Activated CD8-positive, alpha-beta memory T cell treated with anti-CD3 and anti-CD28 coated beads, Interleukin-2, amount 10 ng/mL, durations not matched to agents 7 days and 5 days (primary cell): ENCODE measurements at regions not wholly inside any gene's neighbourhood (a gene's known extent, or its start where the extent isn't known, plus 50 kb on each side); places are given as distances from the start of the nearest gene placed in this dataset.

Experiments used
- ATAC-seq: fragments of 150-1000 bp; cut with Tn5 transposase; one replicate; pipeline ENCODE4 v1.10.0; 2021; ENCODE audit warnings: moderate library complexity
- CTCF ChIA-PET: fragments of 350-600 bp; sonication (Branson Sonifier 250); formaldehyde crosslinking; loops from one replicate; lab custom pipeline; 2021; ENCODE audit warnings: antibody characterized with exemption; lab: Charles Lee
- DNase-seq: peaks from one replicate; pipeline ENCODE4 v3.0.0-alpha.2; 2020
- H3K27ac Mint-ChIP-seq: one replicate; pipeline ENCODE4 v1.8.0; 2021; ENCODE audit warnings: mild to moderate bottlenecking, mixed read lengths
- H3K27me3 Mint-ChIP-seq: one replicate; pipeline ENCODE4 v1.8.0; 2021; ENCODE audit warnings: mixed read lengths
- H3K36me3 Mint-ChIP-seq: one replicate; pipeline ENCODE4 v1.8.0; 2021; ENCODE audit warnings: mild to moderate bottlenecking, mixed read lengths
- H3K4me1 Mint-ChIP-seq: one replicate; pipeline ENCODE4 v1.8.0; 2021; ENCODE audit warnings: mixed read lengths
- H3K4me3 Mint-ChIP-seq: one replicate; pipeline ENCODE4 v1.8.0; 2021; ENCODE audit warnings: mild to moderate bottlenecking, moderate library complexity, mixed read lengths
- H3K9me3 Mint-ChIP-seq: one replicate; pipeline ENCODE4 v1.8.0; 2022; ENCODE audit warnings: low read depth, mixed read lengths

GRCh38 chr9:134981829-134982228, 64.1 kb upstream of the FCN1 start:
- DNase-seq (no peak), ATAC-seq (no peak)
- peaks cover 2% of the 10 kb centered on the region for H3K9me3 Mint-ChIP-seq
- H3K4me3 Mint-ChIP-seq, result no peak overlapping the region
- H3K4me1 Mint-ChIP-seq, result no peaks in the 10 kb centered on the region
- no peaks in the 10 kb centered on the region for H3K27me3 Mint-ChIP-seq
- H3K36me3 Mint-ChIP-seq, result no peaks in the 10 kb centered on the region
- CTCF ChIA-PET, result no interaction called here
- H3K27ac Mint-ChIP-seq, result no peak overlapping the region

DNA sequence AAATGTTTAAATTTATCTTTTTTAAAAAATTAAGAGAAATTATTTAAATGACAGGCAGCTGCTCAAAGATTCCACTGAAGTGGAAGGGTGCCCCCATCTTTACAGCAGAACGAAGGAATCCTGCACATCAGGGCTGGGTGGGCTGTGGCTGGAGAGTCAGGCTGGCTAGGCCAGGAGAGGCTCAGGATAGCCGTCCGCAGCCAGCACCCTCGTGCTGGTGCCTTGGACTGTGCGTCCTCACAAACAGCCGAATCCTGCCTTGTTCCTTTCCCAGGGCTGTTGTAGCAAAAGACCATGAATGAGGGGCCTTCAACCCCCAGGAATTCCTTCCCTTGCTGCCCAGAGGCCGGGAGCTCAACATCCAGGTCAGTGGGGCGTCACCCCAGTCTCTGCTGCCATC, 64.6 kb upstream of the FCN1 start:
- no peak for DNase-seq
- CTCF ChIA-PET, result no interaction called here
- Mint-ChIP-seq H3K27me3 (no peaks in the 10 kb centered on the region), H3K27ac (no peak overlapping the region), H3K36me3 (peaks cover 1% of the 10 kb centered on the region), H3K4me1 (no peaks in the 10 kb centered on the region), H3K4me3 (no peak overlapping the region), H3K9me3 (peaks cover 5% of the 10 kb centered on the region)
- no peak for ATAC-seq

- CTCF ChIA-PET, result no interaction called here
- no peak for ATAC-seq
- Mint-ChIP-seq H3K36me3 (peaks cover 1% of the 10 kb centered on the region), H3K27ac (no peak overlapping the region), H3K4me3 (no peak overlapping the region), H3K4me1 (no peaks in the 10 kb centered on the region), H3K9me3 (peaks cover 6% of the 10 kb centered on the region), H3K27me3 (no peaks in the 10 kb centered on the region)
- no peak for DNase-seq
These were observed 65.4 kb upstream of the FCN1 start for GRCh38 chr9:134983074-134983473.

GRCh38 chr9:134983506-134984371, 66.0 kb upstream of the FCN1 start:
- ATAC-seq (no peak), DNase-seq (no peak)
- peaks cover 6% of the 10 kb centered on the region for H3K9me3 Mint-ChIP-seq
- no peaks in the 10 kb centered on the region for H3K27me3 Mint-ChIP-seq
- no peaks in the 10 kb centered on the region for H3K4me1 Mint-ChIP-seq
- no peak overlapping the region for H3K4me3 Mint-ChIP-seq
- CTCF ChIA-PET, result no interaction called here
- peaks cover 1% of the 10 kb centered on the region for H3K36me3 Mint-ChIP-seq
- no peak overlapping the region for H3K27ac Mint-ChIP-seq

DNA sequence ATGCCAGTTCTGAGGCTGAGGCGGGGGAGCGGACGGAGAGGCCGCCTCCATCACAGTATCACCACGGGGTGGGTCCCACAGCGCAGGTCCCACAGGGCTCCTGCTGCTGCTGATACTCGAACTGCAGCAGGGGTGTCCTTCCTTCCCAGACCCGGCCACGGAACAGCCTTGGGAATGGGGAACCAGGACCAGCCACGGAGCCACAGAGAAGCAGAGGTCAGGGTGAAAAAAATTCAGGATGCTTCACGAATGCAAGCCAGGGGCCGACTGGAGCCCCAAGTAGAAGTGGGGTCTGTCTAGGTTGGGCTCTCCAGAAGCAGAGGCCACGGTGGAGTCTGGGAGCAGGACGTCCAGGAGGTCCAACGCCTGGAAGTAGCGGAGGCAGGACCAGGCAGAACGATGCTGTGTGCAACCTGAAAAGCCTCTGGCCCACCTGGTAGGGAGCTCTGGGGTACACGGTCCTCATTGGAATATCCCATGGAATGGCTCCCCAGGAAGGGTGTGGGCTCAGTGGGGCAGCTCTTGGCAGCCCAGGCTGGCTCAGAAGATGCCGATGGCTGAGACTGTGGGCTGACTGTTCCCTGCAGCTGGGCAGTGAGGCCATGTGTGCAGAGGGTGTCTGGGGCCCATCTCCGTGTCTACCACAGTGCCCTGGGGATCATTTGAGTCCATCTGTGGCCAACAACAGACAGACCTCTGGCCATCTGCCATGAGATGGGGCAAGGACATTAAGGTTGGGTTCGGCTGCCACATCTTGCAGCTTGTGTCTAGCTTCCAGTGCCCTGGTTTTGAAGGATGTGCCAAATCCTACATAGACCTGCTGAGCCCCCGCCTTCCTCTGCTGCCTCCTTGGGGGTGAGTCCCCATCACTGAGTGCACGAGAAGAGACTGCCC, 66.9 kb upstream of the FCN1 start:
- Mint-ChIP-seq H3K36me3 (peaks cover 1% of the 10 kb centered on the region), H3K9me3 (peaks cover 6% of the 10 kb centered on the region), H3K27me3 (no peaks in the 10 kb centered on the region), H3K4me1 (no peaks in the 10 kb centered on the region), H3K4me3 (no peak overlapping the region), H3K27ac (no peak overlapping the region)
- CTCF ChIA-PET, result no interaction called here
- no peak for ATAC-seq
- no peak for DNase-seq

GRCh38 chr9:134985451-134985850, 67.7 kb upstream of the FCN1 start:
- Mint-ChIP-seq H3K4me3 (no peak overlapping the region), H3K27ac (no peak overlapping the region), H3K9me3 (peaks cover 6% of the 10 kb centered on the region), H3K27me3 (no peaks in the 10 kb centered on the region), H3K36me3 (peaks cover 1% of the 10 kb centered on the region), H3K4me1 (no peaks in the 10 kb centered on the region)
- DNase-seq (no peak), ATAC-seq (no peak)
- CTCF ChIA-PET, result no interaction called here

DNA sequence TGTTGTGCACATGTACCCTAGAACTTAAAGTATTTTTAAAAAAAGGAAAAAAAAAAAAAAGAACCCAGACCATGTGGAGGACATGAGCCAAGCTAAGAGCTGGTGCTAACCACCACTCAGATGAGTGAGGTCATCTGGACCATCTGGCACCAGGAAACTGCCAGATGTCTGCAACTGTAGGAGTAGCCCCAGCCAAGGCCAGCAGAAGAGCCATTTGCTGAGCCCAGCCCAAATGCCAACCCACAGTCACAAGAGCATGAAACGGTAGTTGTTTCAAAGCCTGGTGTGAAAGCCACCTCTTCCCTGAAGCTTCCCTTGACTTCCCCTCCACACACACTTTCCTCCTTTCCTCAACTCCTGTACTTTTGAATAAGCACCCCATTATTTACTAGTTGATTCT, 69.2 kb upstream of the FCN1 start:
- Mint-ChIP-seq H3K27ac (no peak overlapping the region), H3K4me3 (no peak overlapping the region), H3K9me3 (peaks cover 6% of the 10 kb centered on the region), H3K4me1 (no peaks in the 10 kb centered on the region), H3K36me3 (peaks cover 1% of the 10 kb centered on the region), H3K27me3 (no peaks in the 10 kb centered on the region)
- ATAC-seq (no peak), DNase-seq (no peak)
- CTCF ChIA-PET, result no interaction called here

- ATAC-seq (no peak), DNase-seq (no peak)
- no peaks in the 10 kb centered on the region for H3K27me3 Mint-ChIP-seq
- CTCF ChIA-PET, result no interaction called here
- no peaks in the 10 kb centered on the region for H3K4me1 Mint-ChIP-seq
- no peak overlapping the region for H3K27ac Mint-ChIP-seq
- H3K9me3 Mint-ChIP-seq, result peaks cover 6% of the 10 kb centered on the region
- no peak overlapping the region for H3K4me3 Mint-ChIP-seq
- H3K36me3 Mint-ChIP-seq, result peaks cover 1% of the 10 kb centered on the region
These were observed 69.7 kb upstream of the FCN1 start for GRCh38 chr9:134987376-134987775.

DNA sequence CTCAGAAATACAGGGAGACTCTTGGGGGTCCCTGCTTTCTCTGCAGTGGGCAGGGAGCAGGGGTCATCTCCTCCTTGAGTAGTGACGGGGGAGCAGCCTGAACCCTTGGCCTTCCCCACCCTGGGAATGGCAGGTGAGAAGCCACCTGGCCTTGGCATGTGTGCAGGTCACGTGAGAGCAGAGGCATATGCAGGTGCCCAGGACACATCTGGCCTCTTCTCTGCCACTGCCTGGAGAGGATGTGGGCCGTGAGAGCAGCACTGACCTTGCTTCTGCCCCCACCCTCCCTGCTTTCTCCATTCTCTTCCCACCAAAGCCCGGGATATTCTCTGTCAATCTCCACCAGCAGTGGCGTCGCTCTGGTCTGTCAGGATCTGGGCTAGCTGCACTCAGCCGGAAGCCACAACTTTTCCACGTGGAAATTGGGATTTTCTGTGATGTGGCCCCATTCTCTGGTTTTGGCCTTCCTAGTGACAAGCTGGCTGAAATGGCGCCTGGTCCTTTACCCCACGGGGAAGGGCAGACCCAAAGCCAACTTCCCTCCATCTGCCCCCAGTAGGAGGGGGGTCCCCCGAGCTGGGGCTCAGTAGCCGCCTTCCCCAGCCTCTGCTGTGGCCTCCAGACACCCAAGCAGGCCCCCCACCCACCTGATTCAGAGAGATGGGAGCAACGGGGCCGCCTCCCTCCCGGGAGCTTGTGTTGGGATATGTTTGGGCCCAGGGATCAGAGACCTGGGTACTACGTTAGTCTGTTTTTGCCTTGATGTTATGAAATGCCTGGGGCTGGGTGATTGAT, 70.4 kb upstream of the FCN1 start:
- CTCF ChIA-PET, result no interaction called here
- Mint-ChIP-seq H3K4me1 (no peaks in the 10 kb centered on the region), H3K27ac (no peak overlapping the region), H3K9me3 (peaks cover 6% of the 10 kb centered on the region), H3K36me3 (peaks cover 1% of the 10 kb centered on the region), H3K27me3 (no peaks in the 10 kb centered on the region), H3K4me3 (no peak overlapping the region)
- DNase-seq, result no peak
- ATAC-seq, result no peak

- ATAC-seq (no peak), DNase-seq (no peak)
- peaks cover 1% of the 10 kb centered on the region for H3K36me3 Mint-ChIP-seq
- H3K4me3 Mint-ChIP-seq, result no peak overlapping the region
- no peak overlapping the region for H3K27ac Mint-ChIP-seq
- no peaks in the 10 kb centered on the region for H3K4me1 Mint-ChIP-seq
- H3K27me3 Mint-ChIP-seq, result no peaks in the 10 kb centered on the region
- peaks cover 6% of the 10 kb centered on the region for H3K9me3 Mint-ChIP-seq
- CTCF ChIA-PET, result no interaction called here
These were observed 71.0 kb upstream of the FCN1 start for GRCh38 chr9:134988706-134989105.

- H3K9me3 Mint-ChIP-seq, result peaks cover 6% of the 10 kb centered on the region
- H3K4me1 Mint-ChIP-seq, result no peaks in the 10 kb centered on the region
- CTCF ChIA-PET, result no interaction called here
- peaks cover 1% of the 10 kb centered on the region for H3K36me3 Mint-ChIP-seq
- H3K27me3 Mint-ChIP-seq, result no peaks in the 10 kb centered on the region
- DNase-seq (no peak), ATAC-seq (no peak)
- H3K4me3 Mint-ChIP-seq, result no peak overlapping the region
- no peak overlapping the region for H3K27ac Mint-ChIP-seq
These were observed 71.7 kb upstream of the FCN1 start for GRCh38 chr9:134989206-134990065.

DNA sequence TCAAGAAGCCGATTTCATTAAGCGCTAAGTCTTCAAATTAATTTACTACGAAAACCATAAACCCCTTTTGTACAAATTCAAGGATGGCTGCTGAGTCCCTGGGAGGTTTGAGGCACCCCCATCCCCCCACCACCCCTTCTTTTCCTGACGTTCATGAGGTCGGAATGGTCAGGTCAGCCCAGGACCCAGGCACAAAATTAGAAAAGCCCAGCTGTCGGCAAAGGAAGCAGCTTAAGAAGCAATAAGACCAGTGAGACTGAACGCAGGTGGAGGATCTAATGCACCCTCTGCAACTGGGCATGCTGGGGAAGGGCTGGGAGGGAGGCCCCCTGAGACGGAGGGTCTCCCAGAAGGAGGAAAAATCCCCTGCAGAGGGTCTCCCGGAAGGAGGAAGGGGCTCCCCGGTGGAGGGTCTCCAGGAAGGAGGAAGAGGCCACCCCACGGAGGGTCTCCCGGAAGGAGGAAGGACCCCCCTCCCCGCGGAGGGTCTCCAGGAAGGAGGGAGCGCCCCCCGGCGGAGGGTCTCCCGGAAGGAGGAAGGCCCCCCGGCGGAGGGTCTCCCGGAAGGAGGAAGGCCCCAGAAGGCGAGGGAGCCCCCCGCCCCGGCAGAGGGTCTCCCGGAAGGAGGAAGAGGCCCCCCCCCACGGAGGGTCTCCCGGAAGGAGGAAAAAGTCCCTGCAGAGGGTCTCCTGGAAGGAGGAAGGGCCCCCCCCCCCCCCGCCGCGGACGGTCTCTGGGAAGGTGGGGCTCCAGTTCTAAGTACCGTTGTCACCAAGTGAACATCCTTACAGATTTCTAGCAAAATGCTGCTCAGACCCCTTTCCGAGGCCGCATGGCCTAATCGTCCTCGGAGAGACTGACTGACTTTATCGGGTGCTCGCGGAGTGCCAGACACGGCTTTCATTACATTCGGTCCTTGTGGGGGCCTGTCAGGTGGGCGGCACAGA, 74.4 kb upstream of the FCN1 start:
- ATAC-seq (no peak), DNase-seq (no peak)
- CTCF ChIA-PET, result no interaction called here
- H3K4me3 Mint-ChIP-seq, result no peak overlapping the region
- H3K27me3 Mint-ChIP-seq, result no peaks in the 10 kb centered on the region
- H3K9me3 Mint-ChIP-seq, result peaks cover 3% of the 10 kb centered on the region
- H3K36me3 Mint-ChIP-seq, result peaks cover 1% of the 10 kb centered on the region
- H3K4me1 Mint-ChIP-seq, result no peaks in the 10 kb centered on the region
- H3K27ac Mint-ChIP-seq, result no peak overlapping the region
